Adipose tissue (tissue), 3 donors: ENCODE measurements at regions not wholly inside any gene's neighbourhood (a gene's known extent, or its start where the extent isn't known, plus 50 kb on each side); places are given as distances from the start of the nearest gene placed in this dataset.
"Not testable (repeated sequence)": the region's sequence is repeated elsewhere in the genome, so short reads cannot be mapped to it uniquely, and the experiment has no call there.

ENCODE experiments used
- H3K27ac ChIP-seq: one replicate; pipeline ENCODE4 v1.5.1; 2013; ENCODE audit warnings: low read depth, low read length
- WGBS, 3 donors: extraction: QIAGEN DNeasy Blood & Tissue Kit; methylation state at CpG; one replicate each; pipeline ENCODE4 v1.1.7; 2013; 5-methylcytosine and 5-hydroxymethylcytosine counted together
- donor health status: healthy with polysubstance abuse.
- donor health status: Bipolar disorder and iron deficiency.
- donor health status: healthy.

GRCh38 chr14:21915826-21916225 is 242.2 kb upstream of the OR4E1 start:
- H3K27ac ChIP-seq: no peak overlapping the region
- 15 to 63% (median 42%) methylated on average over 2 of the region's 2 CpGs for whole genome bisulfite sequencing, 3 donors

GRCh38 chr14:21913759-21914158 is 240.1 kb upstream of the OR4E1 start:
- H3K27ac ChIP-seq: no peak overlapping the region
- 9 to 14% (median 10%) methylated on average over 6 of the region's 6 CpGs for WGBS, 3 donors

GRCh38 chr14:21912367-21912766 is 238.7 kb upstream of the OR4E1 start:
- no peak overlapping the region for H3K27ac ChIP-seq
- 54 to 67% (median 59%) methylated on average over 3 of the region's 3 CpGs for WGBS, 3 donors

- WGBS, 3 donors: 47 to 52% (median 50%) methylated on average over 1 of the region's 1 CpG
- H3K27ac ChIP-seq: no peak overlapping the region
Measured at GRCh38 chr14:21911877-21912276, 238.3 kb upstream of the OR4E1 start.

GRCh38 chr14:21910260-21910659 is 236.6 kb upstream of the OR4E1 start:
- 48 to 71% (median 53%) methylated on average over 4 of the region's 4 CpGs for WGBS, 3 donors

GRCh38 chr14:21902561-21903181 is 229.1 kb upstream of the OR4E1 start:
- 33 to 55% (median 41%) methylated on average over 4 of the region's 4 CpGs for WGBS, 3 donors
- no peak overlapping the region for H3K27ac ChIP-seq

More at GRCh38 chr14:21910260-21910659, 236.6 kb upstream of the OR4E1 start:
- H3K27ac ChIP-seq: no peak overlapping the region

- not testable (repeated sequence) for H3K27ac ChIP-seq
- 66 to 85% (median 78%) methylated on average over 6 of the region's 6 CpGs for WGBS, 3 donors
Measured at GRCh38 chr14:21894898-21895194, 221.2 kb upstream of the OR4E1 start.

GRCh38 chr14:21894003-21894897 is 220.6 kb upstream of the OR4E1 start:
- no peak overlapping the region for H3K27ac ChIP-seq
- WGBS, 3 donors: 41 to 52% (median 50%) methylated on average over 13 of the region's 13 CpGs

GRCh38 chr14:21891921-21892320 is 218.3 kb upstream of the OR4E1 start:
- WGBS, 3 donors: 80 to 91% (median 87%) methylated on average over 1 of the region's 1 CpG

GRCh38 chr14:21884995-21885394 is 211.4 kb upstream of the OR4E1 start:
- no peak overlapping the region for H3K27ac ChIP-seq

More at GRCh38 chr14:21891921-21892320, 218.3 kb upstream of the OR4E1 start:
- no peak overlapping the region for H3K27ac ChIP-seq

- WGBS, 3 donors: 30 to 46% (median 39%) methylated on average over 1 of the region's 1 CpG
- no peak overlapping the region for H3K27ac ChIP-seq
Measured at GRCh38 chr14:21882226-21882625, 208.6 kb upstream of the OR4E1 start.

- 30 to 83% (median 74%) methylated on average over 3 of the region's 3 CpGs for WGBS, 3 donors
- no peak overlapping the region for H3K27ac ChIP-seq
Measured at GRCh38 chr14:21880918-21881317, 207.3 kb upstream of the OR4E1 start.

GRCh38 chr14:21875791-21876190 is 202.2 kb upstream of the OR4E1 start:
- H3K27ac ChIP-seq: no peak overlapping the region
- WGBS, 3 donors: 73 to 88% (median 87%) methylated on average over 2 of the region's 2 CpGs

GRCh38 chr14:21874946-21875345 is 201.3 kb upstream of the OR4E1 start:
- no peak overlapping the region for H3K27ac ChIP-seq
- 42 to 59% (median 52%) methylated on average over 1 of the region's 1 CpG for WGBS, 3 donors

- 41 to 52% (median 43%) methylated on average over 3 of the region's 3 CpGs for WGBS, 3 donors
- H3K27ac ChIP-seq: no peak overlapping the region
Measured at GRCh38 chr14:21874167-21874566, 200.5 kb upstream of the OR4E1 start.

- no peak overlapping the region for H3K27ac ChIP-seq
- 50 to 82% (median 77%) methylated on average over 2 of the region's 2 CpGs for WGBS, 3 donors
Measured at GRCh38 chr14:21868442-21869046, 194.9 kb upstream of the OR4E1 start.

- H3K27ac ChIP-seq: no peak overlapping the region
Measured at GRCh38 chr14:21867541-21867940, 193.9 kb upstream of the OR4E1 start.

GRCh38 chr14:21866479-21866878 is 192.9 kb upstream of the OR4E1 start:
- H3K27ac ChIP-seq: no peak overlapping the region

- no peak overlapping the region for H3K27ac ChIP-seq
- WGBS, 3 donors: 66 to 85% (median 73%) methylated on average over 2 of the region's 2 CpGs
Measured at GRCh38 chr14:21863289-21863688, 189.7 kb upstream of the OR4E1 start.

- no peak overlapping the region for H3K27ac ChIP-seq
- WGBS, 3 donors: 81 to 91% (median 84%) methylated on average over 4 of the region's 4 CpGs
Measured at GRCh38 chr14:21861153-21861552, 187.5 kb upstream of the OR4E1 start.
